ENCODE measurements at regions not wholly inside any gene's neighbourhood (a gene's known extent, or its start where the extent isn't known, plus 50 kb on each side); places are given as distances from the start of the nearest gene placed in this dataset.

GRCh38 chr2:144669196-144669987, 149.5 kb upstream of the ZEB2 start:
- no peak for DNase-seq (ENCODE audit: low spot score in 2 of 2)
- intact Hi-C loops (cut with DNase I; ENCODE audit: low total_unique reads) = no loop called here
- Histone ChIP-seq H3K27me3 (no peaks in the 10 kb centered on the region), H3K36me3 (no peaks in the 10 kb centered on the region), H3K4me3 (no peak overlapping the region), H3K9me3 (no peaks in the 10 kb centered on the region), H3K4me1 (no peaks in the 10 kb centered on the region), H3K27ac (no peak overlapping the region)
- TF ChIP-seq POLR2AphosphoS5 (IDR thresholded peaks at IDR 0.05) = no peak
- no peak for TF ChIP-seq POLR2A (IDR thresholded peaks at IDR 0.05)
- no peak for TF ChIP-seq CTCF (IDR thresholded peaks at IDR 0.05)

- H3K27me3 ChIP-seq = no peaks in the 10 kb centered on the region
- H3K9me3 ChIP-seq = no peaks in the 10 kb centered on the region
- intact Hi-C loops (cut with DNase I; ENCODE audit: low total_unique reads) = no loop called here
- TF ChIP-seq POLR2AphosphoS5 (IDR thresholded peaks at IDR 0.05) (no peak), POLR2A (IDR thresholded peaks at IDR 0.05) (no peak), CTCF (IDR thresholded peaks at IDR 0.05) (no peak)
- H3K4me1 ChIP-seq = no peaks in the 10 kb centered on the region
- H3K36me3 ChIP-seq = no peaks in the 10 kb centered on the region
- no peak for DNase-seq (ENCODE audit: low spot score in 2 of 2)
- H3K27ac ChIP-seq = no peak overlapping the region
- no peak overlapping the region for H3K4me3 ChIP-seq
These were observed 148.7 kb upstream of the ZEB2 start for GRCh38 chr2:144668493-144669110.

- TF ChIP-seq CTCF (IDR thresholded peaks at IDR 0.05) (no peak), POLR2A (IDR thresholded peaks at IDR 0.05) (no peak), POLR2AphosphoS5 (IDR thresholded peaks at IDR 0.05) (no peak)
- intact Hi-C loops (cut with DNase I; ENCODE audit: low total_unique reads) = no loop called here
These were observed 146.1 kb upstream of the ZEB2 start for GRCh38 chr2:144666032-144666431.

GRCh38 chr2:144663207-144663606, 143.3 kb upstream of the ZEB2 start:
- intact Hi-C loops (cut with DNase I; ENCODE audit: low total_unique reads) = no loop called here
- TF ChIP-seq POLR2AphosphoS5 (IDR thresholded peaks at IDR 0.05) = no peak
- no peak for TF ChIP-seq CTCF (IDR thresholded peaks at IDR 0.05)
- TF ChIP-seq POLR2A (IDR thresholded peaks at IDR 0.05) = no peak

More at GRCh38 chr2:144666032-144666431, 146.1 kb upstream of the ZEB2 start:
- DNase-seq (ENCODE audit: low spot score in 2 of 2) = no peak
- no peak overlapping the region for H3K4me3 ChIP-seq
- H3K27ac ChIP-seq = no peak overlapping the region
- H3K27me3 ChIP-seq = no peaks in the 10 kb centered on the region
- H3K36me3 ChIP-seq = no peaks in the 10 kb centered on the region
- no peaks in the 10 kb centered on the region for H3K9me3 ChIP-seq
- H3K4me1 ChIP-seq = no peaks in the 10 kb centered on the region

More at GRCh38 chr2:144663207-144663606, 143.3 kb upstream of the ZEB2 start:
- no peaks in the 10 kb centered on the region for H3K9me3 ChIP-seq
- no peak overlapping the region for H3K27ac ChIP-seq
- no peaks in the 10 kb centered on the region for H3K36me3 ChIP-seq
- H3K4me1 ChIP-seq = no peaks in the 10 kb centered on the region
- no peak overlapping the region for H3K4me3 ChIP-seq
- no peaks in the 10 kb centered on the region for H3K27me3 ChIP-seq
- no peak for DNase-seq (ENCODE audit: low spot score in 2 of 2)
